NT2/D1 (cell line): ENCODE measurements at regions not wholly inside any gene's neighbourhood (a gene's known extent, or its start where the extent isn't known, plus 50 kb on each side); places are given as distances from the start of the nearest gene placed in this dataset.

Experiments used
- SUZ12 ChIP-seq: IDR thresholded peaks from 2 replicates; pipeline ENCODE4 v1.6.1; 2011; ENCODE audit not compliant: insufficient read length, insufficient read depth; ENCODE audit errors: extremely low read depth
- YY1 ChIP-seq: IDR thresholded peaks from 2 replicates; pipeline ENCODE4 v1.6.1; 2011; ENCODE audit not compliant: insufficient read length, insufficient read depth
- ZNF274 ChIP-seq: IDR thresholded peaks from 2 replicates; pipeline ENCODE4 v1.6.1; 2011; ENCODE audit warnings: mild to moderate bottlenecking, low read depth, low read length

GRCh38 chr7:40965016-40965415 is 737.9 kb downstream of the INHBA start:
- no peak for TF ChIP-seq SUZ12
- TF ChIP-seq YY1: no peak
- TF ChIP-seq ZNF274: no peak
